Ishikawa (cell line): ENCODE measurements at regions not wholly inside any gene's neighbourhood (a gene's known extent, or its start where the extent isn't known, plus 50 kb on each side); places are given as distances from the start of the nearest gene placed in this dataset.

Experiments used
- CEBPB ChIP-seq: IDR thresholded peaks from 2 replicates; pipeline ENCODE4 v1.6.1; 2012
- CREB1 ChIP-seq: IDR thresholded peaks from 2 replicates; pipeline ENCODE4 v1.6.1; 2012; ENCODE audit warnings: low read depth
- EGR1 ChIP-seq: IDR thresholded peaks from 2 replicates; pipeline ENCODE4 v1.6.1; 2012
- EP300 ChIP-seq: IDR thresholded peaks from 2 replicates; pipeline ENCODE4 v1.6.1; 2012; ENCODE audit warnings: borderline replicate concordance
- FOXM1 ChIP-seq: IDR thresholded peaks from 2 replicates; pipeline ENCODE4 v1.6.1; 2012; ENCODE audit warnings: low read depth, borderline replicate concordance
- NFIC ChIP-seq: IDR thresholded peaks from 2 replicates; pipeline ENCODE4 v1.6.1; 2012
- RAD21 ChIP-seq: IDR thresholded peaks from 2 replicates; pipeline ENCODE4 v1.6.1; 2012; ENCODE audit warnings: low read depth
- TAF1 ChIP-seq: IDR thresholded peaks from 2 replicates; pipeline ENCODE4 v1.6.1; 2012; ENCODE audit warnings: low read depth, mild to moderate bottlenecking
- TCF12 ChIP-seq: IDR thresholded peaks from 2 replicates; pipeline ENCODE4 v1.6.1; 2012; ENCODE audit warnings: low read depth
- TEAD4 ChIP-seq: IDR thresholded peaks from 2 replicates; pipeline ENCODE4 v1.6.1; 2012
- YY1 ChIP-seq: IDR thresholded peaks from 2 replicates; pipeline ENCODE4 v1.6.1; 2012; ENCODE audit warnings: low read depth
- ZBTB7A ChIP-seq: IDR thresholded peaks from 2 replicates; pipeline ENCODE4 v1.6.1; 2012; ENCODE audit warnings: low read depth
- TF ChIP-seq, protein P1 (sequence below): IDR thresholded peaks from 2 replicates; pipeline ENCODE4 v1.6.1; 2012
- TF ChIP-seq, protein P2 (sequence below): IDR thresholded peaks from 2 replicates; pipeline ENCODE4 v1.6.1; 2012; ENCODE audit warnings: low read depth, mild to moderate bottlenecking
- TF ChIP-seq, protein P3 (sequence below): IDR thresholded peaks from 2 replicates; pipeline ENCODE4 v1.6.1; 2012

DNA sequence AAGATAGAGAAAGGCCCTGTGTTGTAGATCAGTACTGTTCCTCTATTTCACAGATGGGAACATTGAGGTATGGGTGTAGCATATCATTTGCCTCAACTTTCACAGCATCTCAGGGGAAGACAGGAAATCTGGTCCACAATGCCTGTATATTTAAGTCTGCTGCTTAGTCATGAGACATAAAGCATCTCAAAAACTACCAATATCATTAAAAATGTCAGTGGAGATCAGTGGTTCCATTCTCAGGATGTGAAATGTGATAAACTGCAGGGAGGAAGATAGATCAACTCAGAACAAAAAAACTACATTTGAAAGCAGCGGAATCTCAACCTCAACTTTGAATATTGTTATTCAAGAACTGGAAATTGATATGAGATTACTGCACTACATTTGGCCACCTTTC is 192.9 kb upstream of the PREP start:
- TF ChIP-seq ZBTB7A (no peak), CREB1 (no peak), EGR1 (no peak), FOXM1 (no peak), TCF12 (no peak), NFIC (no peak), TEAD4 (no peak), TAF1 (no peak), YY1 (no peak), EP300 (no peak), RAD21 (no peak)
- TF ChIP-seq, protein P1, sequence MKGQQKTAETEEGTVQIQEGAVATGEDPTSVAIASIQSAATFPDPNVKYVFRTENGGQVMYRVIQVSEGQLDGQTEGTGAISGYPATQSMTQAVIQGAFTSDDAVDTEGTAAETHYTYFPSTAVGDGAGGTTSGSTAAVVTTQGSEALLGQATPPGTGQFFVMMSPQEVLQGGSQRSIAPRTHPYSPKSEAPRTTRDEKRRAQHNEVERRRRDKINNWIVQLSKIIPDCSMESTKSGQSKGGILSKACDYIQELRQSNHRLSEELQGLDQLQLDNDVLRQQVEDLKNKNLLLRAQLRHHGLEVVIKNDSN: no peak
- TF ChIP-seq, protein P2, sequence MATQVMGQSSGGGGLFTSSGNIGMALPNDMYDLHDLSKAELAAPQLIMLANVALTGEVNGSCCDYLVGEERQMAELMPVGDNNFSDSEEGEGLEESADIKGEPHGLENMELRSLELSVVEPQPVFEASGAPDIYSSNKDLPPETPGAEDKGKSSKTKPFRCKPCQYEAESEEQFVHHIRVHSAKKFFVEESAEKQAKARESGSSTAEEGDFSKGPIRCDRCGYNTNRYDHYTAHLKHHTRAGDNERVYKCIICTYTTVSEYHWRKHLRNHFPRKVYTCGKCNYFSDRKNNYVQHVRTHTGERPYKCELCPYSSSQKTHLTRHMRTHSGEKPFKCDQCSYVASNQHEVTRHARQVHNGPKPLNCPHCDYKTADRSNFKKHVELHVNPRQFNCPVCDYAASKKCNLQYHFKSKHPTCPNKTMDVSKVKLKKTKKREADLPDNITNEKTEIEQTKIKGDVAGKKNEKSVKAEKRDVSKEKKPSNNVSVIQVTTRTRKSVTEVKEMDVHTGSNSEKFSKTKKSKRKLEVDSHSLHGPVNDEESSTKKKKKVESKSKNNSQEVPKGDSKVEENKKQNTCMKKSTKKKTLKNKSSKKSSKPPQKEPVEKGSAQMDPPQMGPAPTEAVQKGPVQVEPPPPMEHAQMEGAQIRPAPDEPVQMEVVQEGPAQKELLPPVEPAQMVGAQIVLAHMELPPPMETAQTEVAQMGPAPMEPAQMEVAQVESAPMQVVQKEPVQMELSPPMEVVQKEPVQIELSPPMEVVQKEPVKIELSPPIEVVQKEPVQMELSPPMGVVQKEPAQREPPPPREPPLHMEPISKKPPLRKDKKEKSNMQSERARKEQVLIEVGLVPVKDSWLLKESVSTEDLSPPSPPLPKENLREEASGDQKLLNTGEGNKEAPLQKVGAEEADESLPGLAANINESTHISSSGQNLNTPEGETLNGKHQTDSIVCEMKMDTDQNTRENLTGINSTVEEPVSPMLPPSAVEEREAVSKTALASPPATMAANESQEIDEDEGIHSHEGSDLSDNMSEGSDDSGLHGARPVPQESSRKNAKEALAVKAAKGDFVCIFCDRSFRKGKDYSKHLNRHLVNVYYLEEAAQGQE: no peak
- TF ChIP-seq, protein P3, sequence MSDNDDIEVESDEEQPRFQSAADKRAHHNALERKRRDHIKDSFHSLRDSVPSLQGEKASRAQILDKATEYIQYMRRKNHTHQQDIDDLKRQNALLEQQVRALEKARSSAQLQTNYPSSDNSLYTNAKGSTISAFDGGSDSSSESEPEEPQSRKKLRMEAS: no peak

DNA sequence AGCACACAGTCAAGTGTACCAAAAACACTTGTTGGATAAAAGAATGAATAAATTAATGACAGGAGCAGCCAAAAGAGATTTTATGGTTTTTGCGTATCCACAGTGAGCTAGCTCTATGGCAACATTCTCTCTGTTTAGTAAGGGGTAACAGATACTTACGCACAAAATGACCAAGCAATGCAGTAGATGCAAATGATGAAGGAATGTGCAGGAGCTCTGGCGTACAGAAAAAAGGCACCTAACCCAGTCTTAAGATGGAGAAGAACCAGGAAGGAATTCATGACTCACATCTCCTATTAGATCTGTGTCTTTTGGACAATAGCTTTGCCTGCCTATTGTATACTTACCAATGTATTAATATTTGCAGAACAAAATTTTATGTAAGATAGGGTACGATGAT is 191.9 kb upstream of the PREP start:
- TF ChIP-seq RAD21 (no peak), FOXM1 (no peak), TCF12 (no peak), TEAD4 (no peak), EP300 (no peak), NFIC (no peak), EGR1 (no peak), CEBPB (no peak), YY1 (no peak), TAF1 (no peak), ZBTB7A (no peak), CREB1 (no peak)
- TF ChIP-seq, protein P1: no peak
- TF ChIP-seq, protein P3: no peak
- TF ChIP-seq, protein P2: no peak

DNA sequence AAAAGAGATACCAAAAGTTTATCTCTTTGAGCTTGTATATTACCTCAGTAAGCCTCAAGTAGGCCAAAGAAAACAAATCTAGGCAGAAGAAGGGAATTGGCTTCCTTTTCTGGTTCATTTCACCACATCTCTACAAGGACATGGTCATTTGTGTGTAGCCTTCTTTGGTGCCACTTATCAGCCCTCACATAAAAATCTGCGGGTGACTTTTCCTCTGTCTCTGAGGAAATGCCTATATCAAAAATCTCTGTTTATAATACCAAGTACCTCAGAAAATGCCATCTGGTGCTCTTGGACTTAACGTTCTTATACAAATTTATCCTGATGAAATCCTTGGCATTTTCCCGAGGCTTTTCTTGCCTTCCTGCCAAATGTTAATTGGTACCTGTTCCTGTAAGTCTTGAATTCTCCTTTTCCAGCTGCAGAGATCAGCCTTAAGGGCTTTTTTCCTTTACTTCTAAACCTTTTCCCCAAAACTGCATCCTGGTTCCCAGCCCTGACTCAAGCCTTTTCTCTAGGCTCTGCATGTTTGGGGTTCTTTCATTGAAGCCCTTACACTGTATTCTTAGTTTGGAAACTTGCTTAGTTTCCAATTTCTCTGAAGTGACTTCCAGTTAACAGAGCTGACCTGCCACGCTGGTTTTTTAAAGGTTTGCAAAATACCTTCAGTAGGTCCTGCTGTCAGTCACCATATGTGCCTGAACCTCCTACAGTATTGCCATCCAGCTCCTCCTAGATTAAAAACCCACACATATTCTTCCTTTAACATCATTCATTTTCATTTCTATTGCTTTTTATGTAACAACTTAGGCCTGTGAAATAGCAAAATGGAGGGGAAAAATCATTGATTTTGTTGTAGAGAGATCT is 191.2 kb upstream of the PREP start:
- no peak for TF ChIP-seq TEAD4
- TF ChIP-seq ZBTB7A: no peak
- TF ChIP-seq, protein P1: no peak
- TF ChIP-seq TAF1: no peak
- no peak for TF ChIP-seq YY1
- no peak for TF ChIP-seq EGR1
- TF ChIP-seq CREB1: no peak
- TF ChIP-seq CEBPB: no peak
- no peak for TF ChIP-seq TCF12
- TF ChIP-seq, protein P3: no peak

DNA sequence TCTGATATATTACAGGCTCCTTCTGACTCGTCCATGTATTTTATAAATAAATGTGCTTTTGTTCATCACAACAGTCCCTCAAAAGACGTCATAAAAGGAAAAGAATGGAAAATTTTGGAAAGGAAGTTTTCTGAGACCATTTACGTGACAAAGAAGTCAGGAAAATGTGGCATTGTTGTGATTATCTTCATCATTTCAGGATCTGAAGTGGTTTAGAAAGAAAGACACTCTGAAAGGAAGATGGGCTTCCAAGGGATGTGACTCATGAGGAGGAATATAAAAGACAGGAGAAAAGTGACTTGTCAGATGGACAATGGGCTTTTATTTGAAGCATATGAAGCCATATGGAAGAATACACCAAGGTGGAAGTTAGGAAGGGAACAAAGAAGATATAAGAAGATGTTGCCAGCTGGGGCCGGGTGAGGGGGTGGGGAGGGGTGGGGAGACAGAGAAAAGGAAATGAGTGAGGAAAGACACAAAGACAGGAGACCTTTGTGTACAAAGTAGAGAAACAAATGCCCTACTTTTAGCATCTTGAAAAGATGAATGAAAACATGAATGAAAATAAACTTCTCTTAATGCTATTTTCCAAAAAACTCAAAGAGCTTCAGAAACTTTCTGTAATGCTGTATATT is 190.3 kb upstream of the PREP start:
- TF ChIP-seq RAD21 (no peak), NFIC (no peak), EP300 (no peak), CEBPB (no peak), CREB1 (no peak), TEAD4 (no peak), TCF12 (no peak), ZBTB7A (no peak), EGR1 (no peak), FOXM1 (no peak), YY1 (no peak), TAF1 (no peak)
- TF ChIP-seq, protein P2: no peak
- TF ChIP-seq, protein P1: no peak
- TF ChIP-seq, protein P3: no peak
